ENCODE measurements at regions not wholly inside any gene's neighbourhood (a gene's known extent, or its start where the extent isn't known, plus 50 kb on each side); places are given as distances from the start of the nearest gene placed in this dataset.

DNA sequence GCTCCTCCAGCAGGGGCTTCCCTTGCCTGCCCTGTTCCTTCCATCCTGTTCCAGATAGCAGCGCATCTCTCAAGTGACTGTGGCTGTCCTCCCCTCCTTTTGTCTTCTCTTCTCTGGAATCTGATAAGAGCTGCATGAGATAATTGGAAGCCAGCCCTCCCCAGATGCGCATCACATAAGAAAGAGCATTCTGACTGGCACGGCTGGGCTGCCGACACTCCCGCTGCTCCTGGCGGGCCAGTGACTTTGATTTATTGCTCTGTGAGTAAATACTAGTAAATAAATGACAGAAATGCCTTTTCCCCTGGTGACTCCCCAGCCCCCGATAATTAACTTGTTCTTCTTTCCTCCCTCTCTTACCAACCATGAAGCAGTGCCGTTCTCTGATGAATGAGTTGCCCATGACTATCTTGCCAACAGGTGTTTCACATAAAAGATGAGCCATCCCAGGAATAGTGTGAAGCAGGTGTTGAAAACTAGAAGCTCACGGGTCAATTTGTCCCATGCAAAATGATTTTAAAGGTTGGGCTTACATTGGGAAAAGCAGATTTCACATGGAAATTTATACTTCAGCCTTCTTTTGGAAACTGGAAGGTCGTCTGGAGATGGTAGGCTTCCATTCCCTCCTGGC, 212.3 kb downstream of the ERCC6L2 start:
- no peak for DNase-seq (ENCODE audit: low spot score)

- no peak for DNase-seq (ENCODE audit: low spot score)
Observed at GRCh38 chr9:96086936-96087571, 211.6 kb downstream of the ERCC6L2 start.

- DNase-seq (ENCODE audit: low spot score) = no peak
Observed at GRCh38 chr9:96085491-96086143, 210.1 kb downstream of the ERCC6L2 start.

DNA sequence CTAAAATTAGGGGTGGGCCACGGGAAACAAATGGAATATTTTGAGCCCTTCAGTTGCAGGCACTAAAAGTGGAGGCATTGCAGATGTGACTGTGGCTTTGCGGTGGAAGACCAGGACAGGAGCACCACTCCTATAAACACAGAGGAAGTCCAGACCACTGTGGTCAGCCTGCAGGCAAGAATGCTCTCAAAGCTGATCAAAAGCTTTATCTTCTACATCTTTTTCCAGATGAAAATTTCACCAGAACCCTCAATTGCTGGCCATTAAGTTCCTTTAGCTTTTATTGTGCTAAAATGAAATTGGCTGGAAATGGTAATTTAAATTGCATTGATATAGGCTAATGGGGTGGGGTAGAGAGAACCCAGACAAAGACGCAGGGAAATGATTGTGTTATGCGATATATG, 208.8 kb downstream of the ERCC6L2 start:
- DNase-seq (ENCODE audit: low spot score) = no peak

DNA sequence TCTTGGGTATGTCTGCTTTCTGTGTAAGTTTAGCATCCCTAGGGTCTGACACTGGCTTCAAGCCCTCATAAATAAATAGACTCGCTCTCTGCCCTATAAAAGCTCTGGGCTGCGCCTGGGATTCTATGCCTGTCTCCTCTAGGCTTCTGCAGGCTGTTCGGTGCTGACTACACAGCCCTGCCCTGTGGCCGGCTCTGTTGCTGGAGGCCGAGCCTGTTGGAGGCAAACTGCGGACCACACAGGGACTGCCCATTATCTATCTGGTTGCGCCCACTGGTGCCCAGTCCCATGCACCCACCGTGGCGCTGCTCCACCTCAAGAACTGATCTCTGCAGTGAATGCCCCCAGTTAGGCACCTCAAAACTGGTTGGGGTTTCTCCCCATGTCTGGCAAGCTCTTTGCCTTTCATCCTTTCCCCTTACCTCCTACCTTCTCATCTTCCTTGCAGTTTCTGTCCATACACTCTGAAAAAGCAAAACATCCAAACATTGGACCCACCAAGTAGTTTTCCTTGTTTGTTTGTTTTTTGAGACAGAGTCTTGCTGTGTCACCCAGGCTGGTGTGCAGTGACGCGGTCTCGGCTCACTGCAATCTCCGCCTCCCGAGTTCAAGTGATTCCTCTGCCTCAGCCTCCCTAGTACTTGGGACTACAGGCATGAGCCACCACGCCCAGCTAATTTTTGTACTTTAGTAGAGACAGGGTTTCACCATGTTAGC, 207.2 kb downstream of the ERCC6L2 start:
- no peak for DNase-seq (ENCODE audit: low spot score)

- DNase-seq (ENCODE audit: low spot score) = no peak
Observed at GRCh38 chr9:96080364-96080763, 204.9 kb downstream of the ERCC6L2 start.

GRCh38 chr9:96079779-96080178, 204.3 kb downstream of the ERCC6L2 start:
- DNase-seq (ENCODE audit: low spot score) = no peak

GRCh38 chr9:96078897-96079490, 203.5 kb downstream of the ERCC6L2 start:
- no peak for DNase-seq (ENCODE audit: low spot score)

DNA sequence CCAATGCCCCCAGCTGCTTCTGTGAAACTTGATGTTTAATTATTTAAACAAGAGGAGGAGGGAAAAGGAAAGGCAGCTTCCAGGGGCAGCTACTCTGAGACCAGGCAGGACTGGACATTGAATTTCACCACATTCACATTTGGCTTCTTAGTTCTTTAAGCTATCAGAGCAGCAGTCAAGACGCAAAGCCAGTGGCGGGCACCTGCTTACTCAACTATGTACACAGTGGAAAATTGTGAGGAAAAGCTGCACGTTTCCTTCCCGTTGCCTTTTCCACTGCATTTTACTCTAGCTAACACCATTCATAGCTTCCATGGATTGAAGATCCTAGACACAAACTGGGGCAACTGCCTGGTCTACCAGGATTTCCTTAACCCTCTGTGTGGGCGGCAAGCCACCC, 200.3 kb downstream of the ERCC6L2 start:
- DNase-seq (ENCODE audit: low spot score) = no peak

DNA sequence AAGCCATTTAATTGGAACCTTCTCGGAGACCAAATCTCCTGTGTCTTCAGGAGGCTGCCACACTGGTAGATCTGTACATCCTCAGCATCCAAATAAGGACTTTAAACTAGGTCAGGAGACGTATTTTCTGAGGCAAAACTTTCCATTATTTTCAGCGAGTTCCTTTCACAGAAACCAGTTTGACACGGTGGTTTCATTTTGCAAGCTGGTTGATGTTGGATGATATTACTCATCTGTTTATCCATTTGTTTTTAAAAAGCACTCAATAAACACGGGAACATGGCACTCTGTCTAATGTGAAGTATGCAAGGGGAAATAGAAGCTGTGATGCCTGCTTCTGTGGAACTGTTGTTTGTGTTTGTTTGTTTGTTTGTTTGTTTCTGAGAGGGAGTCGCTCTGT, 199.6 kb downstream of the ERCC6L2 start:
- DNase-seq (ENCODE audit: low spot score) = no peak

GRCh38 chr9:96073531-96074480, 198.3 kb downstream of the ERCC6L2 start:
- no peak for DNase-seq (ENCODE audit: low spot score)

DNA sequence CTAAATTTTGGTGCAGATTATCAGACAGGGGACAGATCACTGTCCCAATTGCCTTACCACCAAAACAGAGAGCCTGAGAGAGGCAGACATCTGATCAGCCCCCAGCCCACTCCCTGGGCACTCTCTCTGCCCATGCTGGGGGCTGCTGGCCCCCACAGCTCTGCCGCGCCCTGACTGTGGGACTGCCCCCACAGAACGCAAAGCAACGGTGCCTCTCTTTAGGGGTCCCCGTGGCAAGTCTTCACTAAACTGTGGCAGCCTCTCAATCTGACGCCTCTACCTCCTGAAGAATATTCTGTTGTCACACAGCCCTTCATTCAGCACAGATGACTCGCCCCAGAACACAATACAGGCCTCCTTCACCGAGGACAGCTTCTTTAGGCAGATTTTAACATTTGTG, 197.4 kb downstream of the ERCC6L2 start:
- no peak for DNase-seq (ENCODE audit: low spot score)

DNA sequence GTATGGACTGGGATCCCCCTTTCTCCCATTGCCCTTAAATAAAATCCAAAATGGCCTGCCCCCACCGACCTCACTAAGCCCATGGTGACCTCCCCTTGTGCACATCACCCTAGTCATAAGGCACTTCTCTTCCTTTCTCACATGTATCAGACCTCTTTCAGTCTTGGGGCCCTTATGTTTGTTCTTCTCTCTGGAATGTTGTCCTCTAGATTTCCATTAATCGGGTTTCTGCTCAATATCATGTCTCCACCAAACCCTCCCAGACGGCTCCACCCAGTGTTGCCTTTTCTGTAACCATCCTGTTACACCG, 196.3 kb downstream of the ERCC6L2 start:
- DNase-seq (ENCODE audit: low spot score) = no peak

- DNase-seq (ENCODE audit: low spot score) = peak; percentile 8
Observed at GRCh38 chr9:96071076-96071814, 195.8 kb downstream of the ERCC6L2 start.

GRCh38 chr9:96069629-96070220, 194.2 kb downstream of the ERCC6L2 start:
- no peak for DNase-seq (ENCODE audit: low spot score)

GRCh38 chr9:96068511-96068910, 193.0 kb downstream of the ERCC6L2 start:
- no peak for DNase-seq (ENCODE audit: low spot score)

GRCh38 chr9:96067600-96067999, 192.1 kb downstream of the ERCC6L2 start:
- DNase-seq (ENCODE audit: low spot score) = no peak

DNA sequence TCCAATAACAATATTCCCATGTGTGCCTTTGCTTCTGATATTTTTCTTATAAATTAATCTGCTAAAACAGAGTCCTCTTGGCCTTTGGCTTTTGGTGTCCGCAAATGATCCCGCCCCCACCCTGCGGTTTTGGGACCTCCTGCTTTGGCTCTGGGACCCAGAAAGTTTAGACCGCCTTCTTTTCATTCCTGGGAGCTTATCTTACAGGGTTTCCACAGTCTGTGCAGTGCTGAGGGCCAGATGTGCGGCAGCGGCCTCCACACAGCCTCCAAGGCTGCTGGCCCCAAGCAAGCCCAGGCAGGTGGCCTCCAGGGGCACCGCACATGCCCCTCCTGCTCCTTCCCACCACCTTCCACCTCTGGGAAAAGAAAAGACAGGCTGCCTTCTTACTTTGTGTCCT, 191.5 kb downstream of the ERCC6L2 start:
- no peak for DNase-seq (ENCODE audit: low spot score)

DNA sequence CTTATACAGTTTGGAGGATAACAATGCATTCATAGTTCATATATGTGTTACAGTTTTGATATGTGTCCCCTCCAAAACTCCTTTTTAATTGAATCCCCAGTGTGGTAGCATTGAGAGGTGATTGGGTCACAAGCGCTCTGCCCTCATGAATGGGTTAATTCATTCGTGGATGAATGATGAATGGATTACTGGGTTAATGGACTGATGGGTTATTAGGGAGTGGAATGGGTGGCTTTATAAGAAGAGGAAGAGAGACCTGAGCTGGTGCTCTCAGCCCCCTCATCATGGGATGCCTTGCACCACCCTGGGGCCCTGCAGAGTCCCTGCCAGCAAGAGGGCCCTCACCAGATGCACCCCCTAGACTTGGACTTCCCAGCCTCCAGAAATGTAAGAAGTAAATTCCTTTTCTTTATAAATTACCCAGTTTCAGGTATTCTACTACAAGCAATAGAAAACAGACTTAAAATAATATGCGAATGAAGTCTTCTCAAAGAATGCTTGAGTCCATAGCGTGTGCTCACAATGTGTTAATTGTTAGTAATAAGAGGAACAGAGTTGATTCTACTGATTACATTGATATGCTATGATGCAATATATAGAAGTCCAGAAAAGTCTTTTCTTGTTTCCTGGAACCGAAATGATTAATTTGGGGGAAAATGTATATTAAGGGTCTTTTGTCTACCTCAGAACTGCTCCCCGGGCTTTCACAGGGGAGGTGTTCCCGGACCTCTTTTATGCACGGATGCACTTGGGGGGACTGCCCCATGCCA, 190.2 kb downstream of the ERCC6L2 start:
- no peak for DNase-seq (ENCODE audit: low spot score)

All from kidney capillary endothelial cell (primary cell).